ENCODE measurements at regions not wholly inside any gene's neighbourhood (a gene's known extent, or its start where the extent isn't known, plus 50 kb on each side); places are given as distances from the start of the nearest gene placed in this dataset.
A peak's percentile ranks its signal among the peaks of the same experiment; 100 is the strongest.
"Not testable (repeated sequence)": the region's sequence is repeated elsewhere in the genome, so short reads cannot be mapped to it uniquely, and the experiment has no call there.

DNA sequence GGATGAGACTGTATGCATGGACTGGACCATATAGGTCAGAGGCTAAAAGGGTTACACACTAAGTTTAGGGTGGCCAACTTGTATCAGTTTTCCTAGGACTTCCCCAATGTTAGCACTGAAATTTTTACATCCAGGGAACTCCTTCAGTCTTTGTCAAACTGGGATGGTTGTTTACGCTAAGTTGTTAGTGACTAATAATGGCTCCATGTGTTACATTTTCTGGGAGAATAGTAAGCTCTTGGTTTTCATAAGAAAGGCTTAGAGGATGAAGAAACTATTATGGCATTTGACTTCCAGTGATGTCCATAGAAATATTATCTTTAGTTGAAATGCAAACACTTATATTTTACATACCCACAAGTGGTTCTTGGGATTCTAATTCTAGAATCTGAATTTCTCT is 57.9 kb upstream of the ST3GAL6 start:
- DNase-seq (ENCODE audit: low read depth): no peak

DNA sequence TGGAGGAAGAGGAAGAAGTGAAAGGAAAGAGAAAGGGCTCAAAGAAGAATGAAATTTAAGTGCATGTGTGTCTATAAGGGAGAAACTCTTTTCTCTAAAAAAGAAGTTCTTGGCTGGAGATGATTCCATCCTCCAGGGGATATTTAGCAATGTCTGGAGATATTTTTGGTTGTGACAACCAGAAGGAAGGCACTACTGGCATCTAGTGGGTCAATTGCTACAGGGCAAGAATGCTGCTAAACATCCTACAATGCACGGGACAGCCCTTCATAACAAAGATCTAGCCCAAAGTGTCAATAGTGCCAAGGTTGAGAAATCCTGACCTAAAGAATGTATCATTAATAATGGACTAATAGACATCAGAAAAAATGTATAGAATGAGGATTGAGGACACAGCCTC is 57.4 kb upstream of the ST3GAL6 start:
- DNase-seq (ENCODE audit: low read depth): peak; percentile 34

DNA sequence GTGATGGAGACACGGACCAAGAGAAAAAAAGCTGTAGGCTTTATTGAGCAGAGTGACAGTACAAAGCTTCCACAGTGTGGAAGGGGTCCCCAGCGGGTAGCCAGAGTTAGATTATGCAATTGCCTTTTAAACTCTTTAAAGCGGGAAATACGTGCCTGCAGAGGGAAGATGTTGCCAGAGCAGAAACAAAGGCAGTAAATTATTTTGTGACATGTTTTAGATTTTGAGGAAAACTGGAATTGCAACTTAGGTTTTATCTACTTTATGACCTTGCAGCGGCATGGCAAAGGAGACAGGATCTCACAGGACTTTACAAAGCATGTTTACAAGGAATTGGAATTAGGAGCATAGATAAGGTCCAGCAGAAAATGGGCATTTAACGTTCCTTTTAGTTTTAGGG is 54.5 kb upstream of the ST3GAL6 start:
- DNase-seq (ENCODE audit: low read depth): not testable (repeated sequence)

DNA sequence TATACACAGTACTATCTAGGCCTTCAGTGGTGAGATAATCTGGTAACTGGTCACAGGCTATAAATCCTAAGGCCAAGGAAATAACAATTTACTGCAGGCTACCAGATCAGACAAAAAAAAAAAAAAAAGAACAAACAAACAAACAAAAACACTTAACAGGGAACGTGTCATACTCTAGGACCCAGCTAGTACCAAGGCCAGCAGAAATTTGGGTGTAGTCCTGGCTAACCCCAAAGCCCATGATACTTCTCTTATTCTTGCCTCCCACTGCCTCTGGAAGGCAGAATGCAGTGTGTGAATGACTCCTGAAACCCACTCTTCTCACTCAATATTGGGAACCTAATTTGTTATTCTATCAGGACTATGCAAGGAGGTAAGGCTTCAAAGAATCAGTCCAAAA is 53.7 kb upstream of the ST3GAL6 start:
- DNase-seq (ENCODE audit: low read depth): no peak

DNA sequence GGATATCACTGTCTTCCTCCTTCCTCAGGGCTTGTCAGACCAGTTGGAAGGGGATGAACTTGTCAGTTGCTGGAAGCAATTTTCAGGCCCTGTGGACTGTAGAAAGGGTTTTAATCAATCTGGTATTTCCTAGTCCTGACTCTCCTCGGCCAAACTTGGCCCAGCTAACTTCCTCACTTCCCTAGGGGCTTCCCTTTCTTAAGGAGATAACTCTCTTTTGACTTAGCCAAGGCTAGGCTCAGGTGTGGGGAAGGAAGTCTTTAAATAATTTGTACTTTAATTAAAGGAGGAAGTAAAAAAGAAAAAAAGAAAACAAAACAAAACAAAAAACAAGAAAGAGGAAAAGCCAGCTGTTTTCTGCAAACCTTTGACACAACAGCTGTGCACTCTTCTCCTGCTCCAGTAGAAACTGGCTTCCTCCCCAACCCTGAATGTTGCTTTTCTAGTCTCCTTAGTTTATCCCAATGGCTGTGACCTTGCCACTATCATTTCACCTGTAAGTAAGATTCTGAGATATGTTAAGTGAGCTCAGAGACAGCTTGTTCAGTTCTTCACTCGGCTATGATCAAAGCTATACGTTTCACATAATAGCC is 53.0 kb upstream of the ST3GAL6 start:
- no peak for DNase-seq (ENCODE audit: low read depth)

DNA sequence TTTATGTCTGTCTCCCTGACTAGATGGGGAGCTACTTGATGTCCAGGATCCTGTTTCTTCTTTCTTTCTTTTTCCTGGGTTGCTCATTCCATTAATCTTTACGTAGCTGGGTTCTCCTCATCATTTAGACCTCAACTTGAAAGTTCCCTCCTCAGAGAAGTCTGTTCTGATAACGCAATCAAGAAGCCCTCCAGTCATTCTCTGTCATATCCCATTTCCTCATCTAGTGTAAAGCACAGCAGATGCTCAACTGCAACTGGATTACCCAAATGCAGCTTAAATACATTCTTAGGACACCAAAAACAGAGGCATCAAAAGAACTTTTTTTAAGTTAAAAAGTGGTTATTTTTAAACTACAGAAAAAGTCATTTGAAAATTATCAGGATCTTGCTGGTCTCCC is 51.7 kb upstream of the ST3GAL6 start:
- no peak for DNase-seq (ENCODE audit: low read depth)

DNA sequence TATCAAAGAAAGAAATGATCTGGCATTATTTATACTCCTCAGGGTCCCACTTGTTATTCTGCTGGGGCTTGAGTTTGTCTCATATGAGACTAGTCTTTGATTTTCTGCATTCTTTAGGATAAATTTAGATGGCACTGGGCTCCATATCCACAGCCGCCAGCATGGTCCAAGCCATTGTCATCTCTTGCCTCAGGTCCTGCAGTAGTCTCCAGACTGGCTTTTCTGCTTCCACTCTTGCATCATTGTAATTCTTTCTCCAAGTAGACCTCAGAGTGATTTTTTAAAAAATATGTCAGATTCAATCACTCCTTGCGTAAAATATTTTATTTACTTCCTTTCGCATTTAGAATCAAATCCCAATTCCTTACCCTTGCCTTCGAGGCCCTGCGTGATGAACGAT is 50.4 kb upstream of the ST3GAL6 start:
- DNase-seq (ENCODE audit: low read depth): no peak

DNA sequence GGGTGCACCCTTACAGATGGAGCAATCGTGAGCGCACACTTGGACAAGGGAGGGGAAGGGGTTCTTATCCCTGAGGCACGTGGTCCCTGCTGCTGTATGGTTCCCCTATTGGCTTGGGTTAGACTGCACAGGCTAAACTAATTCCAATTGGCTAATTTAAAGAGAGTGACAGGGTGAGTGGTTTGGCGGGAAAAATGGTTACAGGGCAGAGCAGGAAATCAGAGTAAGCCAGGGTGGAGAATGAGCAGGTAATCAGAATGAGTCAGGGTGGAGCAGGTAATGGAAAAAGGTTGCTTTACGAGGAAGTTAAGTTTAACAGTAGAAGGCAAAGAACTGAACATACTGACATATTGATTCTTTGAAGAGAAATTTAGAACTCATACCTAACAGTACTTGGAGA is 49.8 kb upstream of the ST3GAL6 start:
- not testable (repeated sequence) for DNase-seq (ENCODE audit: low read depth)
